DOHH2 (cell line): ENCODE measurements at regions not wholly inside any gene's neighbourhood (a gene's known extent, or its start where the extent isn't known, plus 50 kb on each side); places are given as distances from the start of the nearest gene placed in this dataset.

Experiments used
- H3F3A ChIP-seq: fragments of 200-600 bp; sonication (generic), shearing (Covaris generic); 2 replicates; pipeline ENCODE4 v1.6.0; 2016; ENCODE audit warnings: antibody characterized with exemption, mild to moderate bottlenecking; ENCODE audit not compliant: control insufficient read depth, insufficient read depth
- H3K27ac ChIP-seq: fragments of 200-600 bp; sonication (generic); 2 replicates; pipeline ENCODE4 v1.5.1; 2014; ENCODE audit warnings: low read depth, mild to moderate bottlenecking, low read length, moderate library complexity
- H3K27me3 ChIP-seq: fragments of 200-600 bp; sonication (generic); 2 replicates; pipeline ENCODE4 v1.6.1; 2014; ENCODE audit warnings: mild to moderate bottlenecking, low read length, mixed read lengths; ENCODE audit not compliant: control insufficient read depth
- H3K36me3 ChIP-seq: fragments of 200-600 bp; sonication (generic); 2 replicates; pipeline ENCODE4 v1.6.1; 2014; ENCODE audit warnings: mild to moderate bottlenecking, low read length, moderate library complexity, mixed read lengths; ENCODE audit not compliant: control insufficient read depth
- H3K4me1 ChIP-seq: fragments of 200-600 bp; sonication (generic); 2 replicates; pipeline ENCODE4 v1.6.1; 2014; ENCODE audit warnings: mild to moderate bottlenecking, low read length, mixed read lengths; ENCODE audit not compliant: control insufficient read depth
- H3K4me2 ChIP-seq: fragments of 200-600 bp; sonication (generic); 2 replicates; pipeline ENCODE4 v1.6.0; 2014; ENCODE audit warnings: mild to moderate bottlenecking, low read length, moderate library complexity
- H3K4me3 ChIP-seq: fragments of 200-600 bp; sonication (generic); 2 replicates; pipeline ENCODE4 v1.5.1; 2014; ENCODE audit warnings: mild to moderate bottlenecking, low read length, mixed read lengths
- H3K79me2 ChIP-seq: fragments of 200-600 bp; sonication (generic); 2 replicates; pipeline ENCODE4 v1.6.1; 2014; ENCODE audit warnings: mild to moderate bottlenecking, low read length, mixed read lengths; ENCODE audit not compliant: control insufficient read depth
- H3K9me2 ChIP-seq: fragments of 200-600 bp; sonication (generic); replicated peaks from 2 replicates; pipeline ENCODE4 v1.6.1; 2014; ENCODE audit warnings: mild to moderate bottlenecking, low read length, mixed read lengths; ENCODE audit not compliant: control insufficient read depth
- H3K9me3 ChIP-seq: fragments of 200-600 bp; sonication (generic); 2 replicates; pipeline ENCODE4 v1.6.1; 2014; ENCODE audit warnings: antibody characterized with exemption, low read length, mixed read lengths; ENCODE audit not compliant: control insufficient read depth, insufficient read depth
- H4K20me1 ChIP-seq: fragments of 200-600 bp; sonication (generic); 2 replicates; pipeline ENCODE4 v1.6.0; 2014; ENCODE audit warnings: low read depth, mild to moderate bottlenecking, antibody characterized with exemption, low read length, moderate library complexity; ENCODE audit not compliant: control insufficient read depth, insufficient read depth
- CTCF ChIP-seq: fragments of 200-600 bp; sonication (generic); IDR thresholded peaks from one replicate; pipeline ENCODE4 v1.5.1; 2014; ENCODE audit warnings: antibody characterized with exemption, mild to moderate bottlenecking, low read depth, low read length; ENCODE audit not compliant: poor library complexity, severe bottlenecking
- EZH2phosphoT487 ChIP-seq: fragments of 200-600 bp; sonication (generic); IDR thresholded peaks from 2 replicates; pipeline ENCODE4 v1.6.1; 2017; ENCODE audit warnings: borderline replicate concordance, mild to moderate bottlenecking, antibody characterized with exemption, low read length, moderate library complexity, mixed read lengths

DNA sequence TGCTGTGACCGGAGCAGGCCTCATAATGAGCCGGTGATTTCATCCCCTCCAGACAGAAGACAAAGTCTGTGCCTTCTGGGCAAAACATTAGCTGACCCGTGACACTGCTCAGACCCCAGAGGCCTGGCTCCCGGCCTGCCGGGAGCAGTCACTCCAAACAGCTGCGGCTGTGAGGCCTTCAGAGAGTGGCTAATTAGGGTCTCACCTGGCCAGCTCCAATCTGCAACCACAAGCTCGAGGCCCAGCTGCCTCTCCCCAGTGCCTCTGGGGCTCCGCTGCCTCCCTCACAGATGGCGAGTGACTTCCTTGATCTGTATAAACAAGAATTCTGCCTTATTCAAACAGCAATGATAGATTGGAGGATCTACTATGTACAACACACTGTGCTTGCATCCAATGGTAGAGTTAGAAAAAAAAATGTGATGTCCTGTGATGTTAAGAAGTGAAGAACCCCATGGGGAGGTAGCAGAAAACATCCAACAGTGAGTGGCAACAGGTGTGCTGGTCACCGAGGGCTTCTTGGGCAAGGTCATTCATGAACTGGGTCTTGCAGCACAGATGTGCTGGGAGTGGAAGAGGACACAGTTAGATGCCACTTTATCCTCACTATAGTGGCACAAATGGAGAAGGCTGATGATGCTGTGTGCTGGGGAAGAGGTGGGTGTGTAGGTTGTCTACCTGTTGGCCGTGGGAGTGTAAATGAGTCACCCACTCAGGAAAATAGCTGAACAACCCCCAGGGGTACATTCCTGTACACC lies 98.2 kb upstream of the ASAP2 start:
- Histone ChIP-seq H3K27me3 (no peaks in the 10 kb centered on the region), H4K20me1 (no peaks in the 10 kb centered on the region), H3K9me2 (no peaks in the 10 kb centered on the region), H3K36me3 (no peaks in the 10 kb centered on the region), H3K4me3 (no peak overlapping the region), H3K79me2 (no peaks in the 10 kb centered on the region), H3K4me1 (no peaks in the 10 kb centered on the region), H3F3A (no peaks in the 10 kb centered on the region), H3K27ac (no peak overlapping the region), H3K4me2 (no peak overlapping the region), H3K9me3 (no peaks in the 10 kb centered on the region)
- no peak for TF ChIP-seq EZH2phosphoT487
- TF ChIP-seq CTCF = no peak

- Histone ChIP-seq H3K27me3 (no peaks in the 10 kb centered on the region), H4K20me1 (no peaks in the 10 kb centered on the region), H3K79me2 (no peaks in the 10 kb centered on the region), H3K4me2 (no peak overlapping the region), H3K9me3 (no peaks in the 10 kb centered on the region), H3K36me3 (no peaks in the 10 kb centered on the region), H3K4me1 (no peaks in the 10 kb centered on the region), H3K27ac (no peak overlapping the region), H3K9me2 (no peaks in the 10 kb centered on the region), H3F3A (no peaks in the 10 kb centered on the region), H3K4me3 (no peak overlapping the region)
- no peak for TF ChIP-seq EZH2phosphoT487
- TF ChIP-seq CTCF = no peak
Measured at GRCh38 chr2:9107168-9108025, 99.2 kb upstream of the ASAP2 start.

GRCh38 chr2:9106338-9107167 lies 100.1 kb upstream of the ASAP2 start:
- Histone ChIP-seq H4K20me1 (no peaks in the 10 kb centered on the region), H3F3A (no peaks in the 10 kb centered on the region)

More at GRCh38 chr2:9106338-9107167, 100.1 kb upstream of the ASAP2 start:
- TF ChIP-seq EZH2phosphoT487 = no peak
- no peak for TF ChIP-seq CTCF
- no peaks in the 10 kb centered on the region for H3K9me3 ChIP-seq
- H3K27ac ChIP-seq = no peak overlapping the region
- no peaks in the 10 kb centered on the region for H3K79me2 ChIP-seq
- no peaks in the 10 kb centered on the region for H3K27me3 ChIP-seq
- H3K4me2 ChIP-seq = no peak overlapping the region
- no peaks in the 10 kb centered on the region for H3K36me3 ChIP-seq
- H3K9me2 ChIP-seq = no peaks in the 10 kb centered on the region
- no peak overlapping the region for H3K4me3 ChIP-seq
- no peaks in the 10 kb centered on the region for H3K4me1 ChIP-seq
